ENCODE measurements at regions not wholly inside any gene's neighbourhood (a gene's known extent, or its start where the extent isn't known, plus 50 kb on each side); places are given as distances from the start of the nearest gene placed in this dataset.

GRCh38 chr11:80914311-80914710 lies 1473.5 kb upstream of the TENM4 start:
- intact Hi-C loops (cut with DNase I): no loop called here
- DNase-seq: no peak
- TF ChIP-seq CTCF (IDR thresholded peaks at IDR 0.05): no peak
- no peak for TF ChIP-seq POLR2A (IDR thresholded peaks at IDR 0.05)
- H3K9me3 ChIP-seq (replicated peaks in 1 of 3): no peaks in the 10 kb centered on the region
- 89 to 95% (median 92%) methylated on average over 1 of the region's 1 CpG for WGBS, 4 donors
- H3K27ac ChIP-seq: no peak overlapping the region
- H3K4me1 ChIP-seq (replicated peaks in 1 of 2): no peaks in the 10 kb centered on the region
- H3K27me3 ChIP-seq: no peaks in the 10 kb centered on the region
- H3K4me3 ChIP-seq: no peak overlapping the region
- no peaks in the 10 kb centered on the region for H3K36me3 ChIP-seq (replicated peaks in 1 of 2)

GRCh38 chr11:80911666-80912065 lies 1470.8 kb upstream of the TENM4 start:
- H3K9me3 ChIP-seq (replicated peaks in 1 of 3): no peaks in the 10 kb centered on the region
- no peaks in the 10 kb centered on the region for H3K27me3 ChIP-seq
- no peak overlapping the region for H3K4me3 ChIP-seq
- no peak for TF ChIP-seq POLR2A (IDR thresholded peaks at IDR 0.05)
- TF ChIP-seq CTCF (IDR thresholded peaks at IDR 0.05): no peak
- no peak overlapping the region for H3K27ac ChIP-seq
- no peak for DNase-seq
- WGBS, 4 donors: 70 to 75% (median 73%) methylated on average over 1 of the region's 1 CpG
- no peaks in the 10 kb centered on the region for H3K4me1 ChIP-seq (replicated peaks in 1 of 2)
- no peaks in the 10 kb centered on the region for H3K36me3 ChIP-seq (replicated peaks in 1 of 2)
- intact Hi-C loops (cut with DNase I): no loop called here

GRCh38 chr11:80900265-80900664 lies 1459.4 kb upstream of the TENM4 start:
- intact Hi-C loops (cut with DNase I): no loop called here
- Histone ChIP-seq H3K4me3 (no peak overlapping the region), H3K9me3 (replicated peaks in 1 of 3) (no peaks in the 10 kb centered on the region), H3K27me3 (no peaks in the 10 kb centered on the region), H3K4me1 (replicated peaks in 1 of 2) (no peaks in the 10 kb centered on the region), H3K36me3 (replicated peaks in 1 of 2) (no peaks in the 10 kb centered on the region), H3K27ac (no peak overlapping the region)
- WGBS, 4 donors: 68 to 81% (median 72%) methylated on average over 2 of the region's 2 CpGs
- TF ChIP-seq CTCF (IDR thresholded peaks at IDR 0.05) (no peak), POLR2A (IDR thresholded peaks at IDR 0.05) (no peak)
- no peak for DNase-seq

- no peaks in the 10 kb centered on the region for H3K36me3 ChIP-seq (replicated peaks in 1 of 2)
- TF ChIP-seq POLR2A (IDR thresholded peaks at IDR 0.05): no peak
- TF ChIP-seq CTCF (IDR thresholded peaks at IDR 0.05): no peak
- intact Hi-C loops (cut with DNase I): no loop called here
- H3K27me3 ChIP-seq: no peaks in the 10 kb centered on the region
- H3K27ac ChIP-seq: no peak overlapping the region
- no peak for DNase-seq
- 4 to 16% (median 9%) methylated on average over 1 of the region's 1 CpG for WGBS, 4 donors
- no peak overlapping the region for H3K4me3 ChIP-seq
- H3K9me3 ChIP-seq (replicated peaks in 1 of 3): no peaks in the 10 kb centered on the region
- H3K4me1 ChIP-seq (replicated peaks in 1 of 2): no peaks in the 10 kb centered on the region
Measured at GRCh38 chr11:80899381-80899780, 1458.6 kb upstream of the TENM4 start.

Measured in adrenal gland (tissue), 9 donors.